22Rv1 (cell line): ENCODE measurements at regions not wholly inside any gene's neighbourhood (a gene's known extent, or its start where the extent isn't known, plus 50 kb on each side); places are given as distances from the start of the nearest gene placed in this dataset.

Source experiments
- H3K27ac ChIP-seq: fragments of 450-650 bp; 2 replicates; pipeline ENCODE4 v1.5.1; 2017
- ZFX ChIP-seq: fragments of 450-650 bp; IDR thresholded peaks from 2 replicates; pipeline ENCODE4 v1.6.1; 2017; ENCODE audit warnings: antibody characterized with exemption, borderline replicate concordance
- TF ChIP-seq, protein P1 (sequence below): fragments of 450-650 bp; IDR thresholded peaks from 2 replicates; pipeline ENCODE4 v1.5.1; 2017; ENCODE audit warnings: mild to moderate bottlenecking

DNA sequence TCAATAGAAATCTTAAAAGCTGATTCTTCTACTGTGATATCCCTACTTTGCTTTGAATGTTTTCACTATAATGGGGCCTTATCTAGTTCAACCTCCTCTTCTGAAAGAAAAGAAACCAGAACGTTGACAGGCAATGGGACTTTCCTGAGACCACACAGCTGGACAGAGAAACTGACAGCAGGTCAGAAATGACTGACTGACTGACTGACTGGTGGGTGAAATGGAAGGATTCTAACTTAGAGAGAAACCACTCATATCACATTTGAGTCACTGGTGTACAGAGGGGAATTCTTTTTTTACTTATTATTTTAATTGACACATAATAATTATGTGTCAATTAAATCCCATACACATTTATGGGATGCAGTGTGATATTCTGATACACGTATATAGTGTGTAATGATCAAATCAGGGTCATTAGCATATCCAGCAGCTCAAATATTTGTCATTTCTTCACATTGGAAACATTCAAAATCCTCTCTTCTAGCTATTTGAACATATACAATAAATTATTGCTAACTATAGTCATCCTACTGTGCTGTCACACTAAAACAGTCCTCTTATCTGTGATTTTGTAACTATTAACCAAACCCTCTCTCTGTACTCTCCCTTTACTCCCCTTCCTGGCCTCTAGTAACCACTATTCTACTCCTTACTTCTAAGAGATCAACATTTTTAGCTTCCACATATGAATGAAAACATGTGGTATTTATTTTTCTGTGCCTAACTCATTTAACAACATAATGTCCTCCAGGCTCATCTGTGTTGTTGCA is 64.8 kb upstream of the NRSN1 start:
- no peak overlapping the region for H3K27ac ChIP-seq
- TF ChIP-seq ZFX, result no peak
- TF ChIP-seq, protein P1, sequence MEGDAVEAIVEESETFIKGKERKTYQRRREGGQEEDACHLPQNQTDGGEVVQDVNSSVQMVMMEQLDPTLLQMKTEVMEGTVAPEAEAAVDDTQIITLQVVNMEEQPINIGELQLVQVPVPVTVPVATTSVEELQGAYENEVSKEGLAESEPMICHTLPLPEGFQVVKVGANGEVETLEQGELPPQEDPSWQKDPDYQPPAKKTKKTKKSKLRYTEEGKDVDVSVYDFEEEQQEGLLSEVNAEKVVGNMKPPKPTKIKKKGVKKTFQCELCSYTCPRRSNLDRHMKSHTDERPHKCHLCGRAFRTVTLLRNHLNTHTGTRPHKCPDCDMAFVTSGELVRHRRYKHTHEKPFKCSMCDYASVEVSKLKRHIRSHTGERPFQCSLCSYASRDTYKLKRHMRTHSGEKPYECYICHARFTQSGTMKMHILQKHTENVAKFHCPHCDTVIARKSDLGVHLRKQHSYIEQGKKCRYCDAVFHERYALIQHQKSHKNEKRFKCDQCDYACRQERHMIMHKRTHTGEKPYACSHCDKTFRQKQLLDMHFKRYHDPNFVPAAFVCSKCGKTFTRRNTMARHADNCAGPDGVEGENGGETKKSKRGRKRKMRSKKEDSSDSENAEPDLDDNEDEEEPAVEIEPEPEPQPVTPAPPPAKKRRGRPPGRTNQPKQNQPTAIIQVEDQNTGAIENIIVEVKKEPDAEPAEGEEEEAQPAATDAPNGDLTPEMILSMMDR, result no peak

DNA sequence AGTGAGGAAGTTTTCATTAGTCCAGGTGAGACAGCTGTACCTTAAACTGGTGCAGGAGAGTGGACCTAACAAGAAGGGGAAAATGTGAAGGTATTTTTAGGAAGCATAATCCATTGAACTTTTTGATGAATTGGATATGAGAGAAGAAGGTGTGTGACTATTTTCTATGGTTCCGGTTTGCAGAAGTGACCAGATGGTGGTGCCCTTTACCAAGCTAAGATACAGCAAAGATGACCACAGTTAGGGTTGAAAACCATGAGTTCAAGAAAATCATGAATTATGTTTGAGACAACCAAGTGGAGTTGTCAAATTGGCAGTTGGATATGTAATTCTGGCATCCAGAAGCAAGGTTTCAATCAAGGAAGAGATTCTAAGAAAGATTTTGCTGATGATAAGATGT is 61.9 kb upstream of the NRSN1 start:
- TF ChIP-seq, protein P1, result peak; percentile 65
- no peak for TF ChIP-seq ZFX
- no peak overlapping the region for H3K27ac ChIP-seq

DNA sequence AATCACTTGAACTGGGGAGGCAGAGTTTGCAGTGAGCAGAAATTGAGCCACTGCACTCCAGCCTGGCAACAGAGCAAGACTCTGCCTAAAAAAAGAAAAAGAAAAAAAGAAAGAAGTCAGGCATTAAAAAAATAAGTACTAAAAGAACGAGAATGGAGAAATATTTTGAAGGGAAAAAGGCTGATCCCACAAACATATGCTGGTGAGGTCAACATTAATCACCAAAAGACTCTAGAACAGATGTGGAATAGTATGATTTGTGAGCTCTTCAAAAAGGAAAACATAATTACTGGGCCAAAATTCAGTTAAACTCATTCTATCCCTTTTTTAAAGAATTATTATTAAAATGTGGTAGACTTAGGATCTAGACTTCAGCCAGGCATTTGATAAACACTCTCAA is 61.2 kb upstream of the NRSN1 start:
- no peak overlapping the region for H3K27ac ChIP-seq
- TF ChIP-seq ZFX, result no peak
- TF ChIP-seq, protein P1, result no peak

DNA sequence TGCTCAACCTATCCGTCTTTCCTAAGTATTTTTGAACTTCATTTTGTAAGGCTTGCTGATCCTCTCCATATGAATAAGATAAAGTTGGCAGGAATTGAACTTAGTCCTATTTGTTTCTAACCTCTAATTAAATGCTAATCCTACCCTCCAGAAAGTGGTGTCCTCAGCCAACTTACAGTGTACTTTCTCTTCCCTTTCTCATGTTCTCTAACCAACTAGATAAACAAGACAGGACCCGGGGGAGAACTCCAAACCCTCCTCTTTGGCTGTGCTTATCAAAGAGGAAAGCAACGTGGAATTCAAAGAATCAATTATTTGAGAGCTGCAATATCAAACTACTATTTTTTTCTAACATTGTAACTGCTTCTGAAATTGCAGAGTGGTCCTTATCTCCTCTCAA is 56.5 kb upstream of the NRSN1 start:
- TF ChIP-seq, protein P1, result no peak
- TF ChIP-seq ZFX, result no peak
- H3K27ac ChIP-seq, result no peak overlapping the region

DNA sequence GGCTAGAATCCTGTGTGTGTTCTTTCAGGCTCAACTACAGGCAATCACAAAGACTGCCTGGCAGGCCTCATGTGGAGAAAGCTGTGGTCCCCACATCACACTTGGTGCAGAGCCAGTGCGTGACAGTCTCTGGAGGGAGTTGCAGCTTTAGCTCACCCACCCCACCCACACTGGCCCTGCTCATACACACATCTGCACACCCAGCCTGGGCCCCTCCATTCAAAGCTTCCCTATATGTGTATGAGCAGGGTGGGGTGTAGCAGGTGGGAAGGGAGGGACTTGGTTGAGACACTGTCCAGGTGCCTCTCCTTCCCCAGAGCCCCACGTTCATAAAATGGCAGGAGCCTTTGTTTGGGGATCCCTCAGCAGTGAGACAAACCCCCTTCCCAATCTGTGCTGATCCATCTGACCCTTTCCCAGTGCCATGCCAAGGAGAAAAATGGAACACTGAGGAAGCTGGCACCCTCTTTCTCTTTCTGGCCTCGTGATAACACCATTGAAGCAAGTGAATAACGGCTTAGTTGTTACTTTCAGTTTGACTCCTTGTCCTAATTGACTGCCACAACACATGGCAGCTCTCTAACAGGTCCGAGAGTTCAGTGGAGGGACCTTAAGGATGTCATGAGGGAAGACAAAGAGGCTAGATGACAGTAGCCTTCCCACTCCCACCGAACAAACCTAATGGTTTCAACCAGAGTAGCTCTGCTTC is 53.8 kb upstream of the NRSN1 start:
- no peak for TF ChIP-seq ZFX
- TF ChIP-seq, protein P1, result no peak
- no peak overlapping the region for H3K27ac ChIP-seq

DNA sequence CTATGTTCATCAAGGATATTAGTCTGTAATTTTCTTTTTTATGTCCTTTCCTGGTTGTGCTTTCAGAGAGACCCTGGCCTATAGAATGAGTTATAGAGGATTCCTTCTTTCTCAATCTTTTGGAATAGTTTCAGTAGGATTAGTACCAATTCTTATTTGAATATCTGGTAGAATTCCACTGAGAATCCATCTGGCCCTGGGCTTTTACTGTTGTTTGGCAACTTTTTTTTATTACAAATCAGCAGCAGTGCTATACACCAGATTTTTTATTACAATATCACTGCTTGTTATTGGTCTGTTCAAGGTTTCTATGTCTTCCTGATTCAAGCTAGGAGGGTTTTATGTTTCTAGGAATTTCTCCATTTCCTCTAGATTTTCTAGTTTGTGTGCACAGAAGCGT is 50.0 kb upstream of the NRSN1 start:
- TF ChIP-seq, protein P1, result no peak
- no peak overlapping the region for H3K27ac ChIP-seq
